Type B pancreatic cell (in vitro differentiated cells): ENCODE measurements at regions not wholly inside any gene's neighbourhood (a gene's known extent, or its start where the extent isn't known, plus 50 kb on each side); places are given as distances from the start of the nearest gene placed in this dataset.

Source experiments
- DNase-seq: peaks from one replicate; pipeline ENCODE4 v3.0.0; 2021; ENCODE audit warnings: mixed read lengths; ENCODE audit not compliant: unreplicated experiment; ENCODE audit errors: extremely low spot score
- H3K27ac Mint-ChIP-seq: 2 replicates; pipeline ENCODE4 v1.8.0; 2021; ENCODE audit warnings: mild to moderate bottlenecking, mixed read lengths
- H3K27me3 Mint-ChIP-seq: 2 replicates; pipeline ENCODE4 v1.8.0; 2021; ENCODE audit warnings: mixed read lengths
- H3K36me3 Mint-ChIP-seq: 2 replicates; pipeline ENCODE4 v1.8.0; 2021; ENCODE audit warnings: mixed read lengths
- H3K4me1 Mint-ChIP-seq: one replicate; pipeline ENCODE4 v1.8.0; 2021; ENCODE audit warnings: mixed read lengths; ENCODE audit not compliant: unreplicated experiment
- H3K4me3 Mint-ChIP-seq: 2 replicates; pipeline ENCODE4 v1.8.0; 2021; ENCODE audit warnings: mild to moderate bottlenecking, mixed read lengths
- H3K9me3 Mint-ChIP-seq: 2 replicates; pipeline ENCODE4 v1.8.0; 2021; ENCODE audit warnings: mixed read lengths
- TF ChIP-seq, protein P1 (sequence below): fragments of 200-600 bp; sonication (generic); conservative IDR thresholded peaks from 2 replicates; pipeline ENCODE4 v1.5.0; 2021; ENCODE audit warnings: antibody characterized with exemption, mild to moderate bottlenecking

DNA sequence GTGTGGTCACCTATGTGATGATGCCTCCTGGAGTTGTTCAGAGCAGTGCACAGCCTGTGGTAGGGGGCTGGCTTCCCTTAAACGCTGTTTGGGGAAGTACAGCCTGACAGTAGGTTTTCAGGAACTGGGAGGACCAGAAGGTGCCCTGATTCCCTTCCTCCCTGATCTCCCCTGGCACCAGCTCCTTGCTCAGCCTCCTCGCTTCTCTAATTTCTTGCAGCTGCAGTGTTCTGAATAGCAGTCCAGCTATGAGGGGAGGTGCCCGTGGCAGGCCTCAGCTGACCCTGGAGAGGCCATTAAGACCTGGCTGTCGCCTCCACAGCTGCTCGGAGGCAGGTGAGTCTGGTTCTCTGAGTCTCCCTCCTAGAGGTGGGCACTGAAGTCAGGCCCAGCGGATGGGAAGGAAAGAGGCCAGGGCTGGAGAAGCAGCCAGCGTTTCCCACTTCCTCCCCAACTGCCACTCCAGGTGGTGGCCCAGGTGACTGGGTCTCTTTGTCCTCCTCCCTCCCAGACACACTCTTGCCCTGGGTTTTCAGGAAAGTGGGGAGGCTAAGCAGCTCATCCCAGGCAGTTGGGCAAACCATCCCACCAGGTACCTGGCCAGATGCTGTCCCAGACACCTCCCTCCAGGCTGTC is 52.0 kb upstream of the RPL11 start:
- no peaks in the 10 kb centered on the region for H3K36me3 Mint-ChIP-seq
- no peak overlapping the region for H3K4me3 Mint-ChIP-seq
- no peaks in the 10 kb centered on the region for H3K9me3 Mint-ChIP-seq
- H3K27ac Mint-ChIP-seq: no peak overlapping the region
- DNase-seq: no peak
- peaks cover 56% of the 10 kb centered on the region for H3K4me1 Mint-ChIP-seq
- TF ChIP-seq, protein P1, sequence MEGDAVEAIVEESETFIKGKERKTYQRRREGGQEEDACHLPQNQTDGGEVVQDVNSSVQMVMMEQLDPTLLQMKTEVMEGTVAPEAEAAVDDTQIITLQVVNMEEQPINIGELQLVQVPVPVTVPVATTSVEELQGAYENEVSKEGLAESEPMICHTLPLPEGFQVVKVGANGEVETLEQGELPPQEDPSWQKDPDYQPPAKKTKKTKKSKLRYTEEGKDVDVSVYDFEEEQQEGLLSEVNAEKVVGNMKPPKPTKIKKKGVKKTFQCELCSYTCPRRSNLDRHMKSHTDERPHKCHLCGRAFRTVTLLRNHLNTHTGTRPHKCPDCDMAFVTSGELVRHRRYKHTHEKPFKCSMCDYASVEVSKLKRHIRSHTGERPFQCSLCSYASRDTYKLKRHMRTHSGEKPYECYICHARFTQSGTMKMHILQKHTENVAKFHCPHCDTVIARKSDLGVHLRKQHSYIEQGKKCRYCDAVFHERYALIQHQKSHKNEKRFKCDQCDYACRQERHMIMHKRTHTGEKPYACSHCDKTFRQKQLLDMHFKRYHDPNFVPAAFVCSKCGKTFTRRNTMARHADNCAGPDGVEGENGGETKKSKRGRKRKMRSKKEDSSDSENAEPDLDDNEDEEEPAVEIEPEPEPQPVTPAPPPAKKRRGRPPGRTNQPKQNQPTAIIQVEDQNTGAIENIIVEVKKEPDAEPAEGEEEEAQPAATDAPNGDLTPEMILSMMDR: no peak
- no peaks in the 10 kb centered on the region for H3K27me3 Mint-ChIP-seq

DNA sequence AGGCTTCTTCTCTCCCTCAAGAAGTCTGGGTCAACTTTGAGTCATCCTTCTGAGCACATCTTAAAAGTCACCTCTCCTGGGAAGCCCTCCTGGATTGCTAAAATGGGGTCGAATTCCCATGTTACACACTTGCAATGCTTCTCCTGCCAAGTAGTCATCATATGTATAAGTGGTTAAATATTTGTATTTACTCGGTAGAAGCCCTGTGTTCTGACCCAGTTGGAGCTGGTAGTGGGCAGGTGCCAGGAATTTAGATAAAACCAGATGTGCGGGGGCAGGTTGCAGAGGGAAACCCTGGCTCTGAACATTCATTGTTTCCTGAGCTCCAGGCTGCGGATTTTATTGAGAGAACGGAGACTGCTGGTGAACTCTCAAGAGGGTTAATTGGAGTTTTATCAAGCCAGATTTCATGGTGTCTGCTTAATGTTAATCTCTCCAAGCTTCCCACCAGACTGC is 52.8 kb upstream of the RPL11 start:
- Mint-ChIP-seq H3K4me1 (peaks cover 54% of the 10 kb centered on the region), H3K27me3 (no peaks in the 10 kb centered on the region), H3K4me3 (peak overlapping the region; percentile 61)

DNA sequence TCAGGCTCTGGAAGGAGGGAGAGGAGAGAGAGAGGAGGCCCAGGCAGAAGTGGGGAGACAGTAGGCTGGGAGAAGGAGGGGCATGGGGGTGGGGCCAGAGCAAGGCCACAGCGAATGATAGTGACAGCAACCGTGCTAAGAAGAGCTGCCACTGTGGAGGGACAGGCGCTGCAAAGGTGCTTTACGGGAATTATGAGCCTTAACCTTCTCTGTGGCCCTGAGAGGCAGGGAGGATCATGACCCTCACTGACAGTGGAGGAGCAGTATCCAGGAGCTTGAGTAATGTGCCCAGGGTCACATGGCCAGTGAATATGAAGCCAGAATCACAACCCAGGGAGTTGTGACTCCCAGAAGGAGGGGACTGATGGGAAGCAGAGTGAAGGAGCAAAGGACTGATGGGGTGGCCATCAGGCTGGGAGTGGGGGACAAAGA is 53.4 kb upstream of the RPL11 start:
- TF ChIP-seq, protein P1: no peak
- DNase-seq: no peak
- peaks cover 50% of the 10 kb centered on the region for H3K4me1 Mint-ChIP-seq
- H3K27ac Mint-ChIP-seq: peak overlapping the region; percentile 40
- H3K36me3 Mint-ChIP-seq: no peaks in the 10 kb centered on the region
- peak overlapping the region; percentile 23 for H3K4me3 Mint-ChIP-seq
- H3K9me3 Mint-ChIP-seq: no peaks in the 10 kb centered on the region
- H3K27me3 Mint-ChIP-seq: no peaks in the 10 kb centered on the region

More for the DNA sequence above, 52.8 kb upstream of the RPL11 start:
- TF ChIP-seq, protein P1: no peak
- H3K9me3 Mint-ChIP-seq: no peaks in the 10 kb centered on the region
- peak overlapping the region; percentile 40 for H3K27ac Mint-ChIP-seq
- no peak for DNase-seq
- no peaks in the 10 kb centered on the region for H3K36me3 Mint-ChIP-seq

DNA sequence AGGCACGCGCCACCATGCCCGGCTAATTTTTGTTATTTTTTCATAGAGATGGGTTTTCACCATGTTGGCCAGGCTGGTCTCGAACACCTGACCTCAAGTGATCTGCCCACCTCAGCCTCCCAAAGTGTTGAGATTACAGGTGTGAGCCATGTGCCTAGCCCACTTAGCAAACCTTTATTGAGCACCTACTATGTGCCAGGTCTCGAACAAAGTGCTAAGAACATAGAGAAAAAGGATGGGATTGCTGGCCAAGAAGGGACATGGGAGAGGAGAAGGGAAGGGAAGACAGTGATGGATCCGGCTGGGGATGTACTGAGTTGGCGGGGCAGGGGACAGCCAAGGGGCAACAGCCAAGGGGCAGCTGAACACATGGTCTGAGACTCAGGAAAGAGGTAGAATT is 55.6 kb upstream of the RPL11 start:
- Mint-ChIP-seq H3K27me3 (no peaks in the 10 kb centered on the region), H3K9me3 (no peaks in the 10 kb centered on the region), H3K4me1 (peaks cover 48% of the 10 kb centered on the region), H3K27ac (peak overlapping the region; percentile 70), H3K36me3 (no peaks in the 10 kb centered on the region), H3K4me3 (no peak overlapping the region)
- no peak for DNase-seq
- TF ChIP-seq, protein P1: no peak

DNA sequence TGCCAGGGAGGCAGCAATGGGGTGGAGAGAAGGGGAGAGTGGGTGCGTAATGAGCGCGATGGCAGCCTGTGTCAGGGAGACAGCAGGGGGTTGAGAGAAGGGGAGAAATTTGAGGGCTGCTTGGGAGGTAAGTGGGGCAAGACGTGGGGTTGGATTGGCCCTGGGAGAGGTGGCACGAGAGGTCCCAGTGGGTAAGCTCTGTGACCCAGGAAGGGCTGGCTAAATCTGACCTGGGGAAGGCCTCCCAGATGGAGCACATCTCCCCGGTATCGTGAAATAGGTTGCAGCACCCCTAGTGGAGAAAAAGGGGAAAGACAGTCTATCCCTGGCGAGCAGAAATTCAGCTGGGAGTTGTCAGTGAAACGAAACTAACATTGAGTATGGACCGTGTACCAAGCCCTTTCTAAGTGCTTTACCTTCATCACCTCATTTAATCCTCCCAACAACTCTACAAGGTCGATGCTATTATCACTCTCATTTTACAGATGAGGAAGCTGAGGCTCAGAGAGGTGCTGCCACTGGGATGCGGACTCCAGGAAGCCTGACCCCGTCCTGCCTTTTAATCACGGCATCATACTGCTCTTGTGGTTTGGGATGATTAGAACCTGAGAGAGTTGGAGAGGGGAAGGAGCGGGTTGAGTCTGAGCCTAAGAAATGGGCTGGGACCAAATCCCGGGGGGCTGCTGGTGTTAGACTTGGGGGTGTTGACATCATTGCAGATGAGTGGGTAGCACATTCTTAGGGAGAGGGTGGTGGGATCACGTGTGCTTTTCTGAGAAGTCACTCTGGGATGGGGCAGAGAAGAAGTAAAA is 56.6 kb upstream of the RPL11 start:
- TF ChIP-seq, protein P1: peak; percentile 92
- H3K36me3 Mint-ChIP-seq: no peaks in the 10 kb centered on the region
- peak overlapping the region; percentile 66 for H3K4me3 Mint-ChIP-seq
- no peak for DNase-seq
- no peaks in the 10 kb centered on the region for H3K9me3 Mint-ChIP-seq
- H3K27ac Mint-ChIP-seq: peak overlapping the region; percentile 83
- H3K27me3 Mint-ChIP-seq: no peaks in the 10 kb centered on the region
- peaks cover 46% of the 10 kb centered on the region for H3K4me1 Mint-ChIP-seq
